AG09309 (cell line): ENCODE measurements at regions not wholly inside any gene's neighbourhood (a gene's known extent, or its start where the extent isn't known, plus 50 kb on each side); places are given as distances from the start of the nearest gene placed in this dataset.
"Not testable (repeated sequence)": the region's sequence is repeated elsewhere in the genome, so short reads cannot be mapped to it uniquely, and the experiment has no call there.

Experiments used
- DNase-seq: peaks from one replicate; pipeline ENCODE4 v3.0.0-alpha.2; 2010; ENCODE audit warnings: low read depth
- H3K4me3 ChIP-seq: 2 replicates; pipeline ENCODE4 v1.5.1; 2011; ENCODE audit warnings: mild to moderate bottlenecking, low read depth, low read length, moderate library complexity; ENCODE audit not compliant: control insufficient read depth
- CTCF ChIP-seq: IDR thresholded peaks from 2 replicates; pipeline ENCODE4 v1.5.1; 2011; ENCODE audit warnings: mild to moderate bottlenecking, low read depth, low read length, inconsistent platforms; ENCODE audit not compliant: insufficient read depth, control insufficient read depth; ENCODE audit errors: missing control alignments

- no peak overlapping the region for H3K4me3 ChIP-seq
- no peak for TF ChIP-seq CTCF
- DNase-seq = no peak
Observed at GRCh38 chr3:6448011-6448410, 412.9 kb upstream of the GRM7 start.

GRCh38 chr3:6449099-6449498, 411.8 kb upstream of the GRM7 start:
- no peak for TF ChIP-seq CTCF
- no peak overlapping the region for H3K4me3 ChIP-seq
- no peak for DNase-seq

GRCh38 chr3:6452974-6453373, 407.9 kb upstream of the GRM7 start:
- no peak overlapping the region for H3K4me3 ChIP-seq
- no peak for DNase-seq
- TF ChIP-seq CTCF = no peak

- no peak overlapping the region for H3K4me3 ChIP-seq
- DNase-seq = no peak
- no peak for TF ChIP-seq CTCF
Observed at GRCh38 chr3:6455031-6455430, 405.9 kb upstream of the GRM7 start.

GRCh38 chr3:6467186-6467585, 393.7 kb upstream of the GRM7 start:
- no peak for TF ChIP-seq CTCF
- DNase-seq = no peak
- H3K4me3 ChIP-seq = no peak overlapping the region

GRCh38 chr3:6468589-6468988, 392.3 kb upstream of the GRM7 start:
- no peak overlapping the region for H3K4me3 ChIP-seq
- no peak for DNase-seq
- TF ChIP-seq CTCF = no peak

- H3K4me3 ChIP-seq = no peak overlapping the region
- no peak for DNase-seq
- no peak for TF ChIP-seq CTCF
Observed at GRCh38 chr3:6471744-6472143, 389.2 kb upstream of the GRM7 start.

GRCh38 chr3:6490487-6491327, 370.2 kb upstream of the GRM7 start:
- not testable (repeated sequence) for H3K4me3 ChIP-seq, DNase-seq
